ENCODE measurements at regions not wholly inside any gene's neighbourhood (a gene's known extent, or its start where the extent isn't known, plus 50 kb on each side); places are given as distances from the start of the nearest gene placed in this dataset.

- no peak overlapping the region for H3K4me3 ChIP-seq
- no peaks in the 10 kb centered on the region for H3K36me3 ChIP-seq
- no peaks in the 10 kb centered on the region for H3K9me3 ChIP-seq
- H3K4me1 ChIP-seq, result no peaks in the 10 kb centered on the region
- no peak overlapping the region for H3K27ac ChIP-seq
- no peak for DNase-seq (ENCODE audit: extremely low spot score in 2 of 2)
- H3K27me3 ChIP-seq, result no peaks in the 10 kb centered on the region
- intact Hi-C loops (cut with DNase I), result no loop called here
- TF ChIP-seq POLR2AphosphoS5 (IDR thresholded peaks at IDR 0.05; ENCODE audit: insufficient read depth in 1 of 2, low read depth in 1 of 2) (no peak), POLR2A (IDR thresholded peaks at IDR 0.05) (no peak), CTCF (IDR thresholded peaks at IDR 0.05) (no peak)
Measured at GRCh38 chr17:27109346-27109745, 184.6 kb upstream of the WSB1 start.

GRCh38 chr17:27153005-27153404, 140.9 kb upstream of the WSB1 start:
- Histone ChIP-seq H3K27me3 (no peaks in the 10 kb centered on the region), H3K36me3 (no peaks in the 10 kb centered on the region), H3K4me1 (no peaks in the 10 kb centered on the region), H3K9me3 (no peaks in the 10 kb centered on the region), H3K4me3 (no peak overlapping the region), H3K27ac (no peak overlapping the region)
- no peak for DNase-seq (ENCODE audit: extremely low spot score in 2 of 2)
- intact Hi-C loops (cut with DNase I), result no loop called here
- no peak for TF ChIP-seq POLR2AphosphoS5 (IDR thresholded peaks at IDR 0.05; ENCODE audit: insufficient read depth in 1 of 2, low read depth in 1 of 2)
- TF ChIP-seq POLR2A (IDR thresholded peaks at IDR 0.05), result no peak
- TF ChIP-seq CTCF (IDR thresholded peaks at IDR 0.05), result no peak

GRCh38 chr17:27155866-27156265, 138.0 kb upstream of the WSB1 start:
- Histone ChIP-seq H3K4me3 (no peak overlapping the region), H3K4me1 (no peaks in the 10 kb centered on the region), H3K27ac (no peak overlapping the region), H3K36me3 (no peaks in the 10 kb centered on the region), H3K27me3 (no peaks in the 10 kb centered on the region), H3K9me3 (no peaks in the 10 kb centered on the region)
- no peak for TF ChIP-seq POLR2AphosphoS5 (IDR thresholded peaks at IDR 0.05; ENCODE audit: insufficient read depth in 1 of 2, low read depth in 1 of 2)
- no peak for TF ChIP-seq CTCF (IDR thresholded peaks at IDR 0.05)
- TF ChIP-seq POLR2A (IDR thresholded peaks at IDR 0.05), result no peak
- intact Hi-C loops (cut with DNase I), result no loop called here
- DNase-seq (ENCODE audit: extremely low spot score in 2 of 2), result no peak

- intact Hi-C loops (cut with DNase I), result no loop called here
- no peak for DNase-seq (ENCODE audit: extremely low spot score in 2 of 2)
- H3K4me3 ChIP-seq, result no peak overlapping the region
Measured at GRCh38 chr17:27157297-27157696, 136.6 kb upstream of the WSB1 start.

GRCh38 chr17:27157898-27158297, 136.0 kb upstream of the WSB1 start:
- H3K4me3 ChIP-seq, result no peak overlapping the region
- H3K27me3 ChIP-seq, result no peaks in the 10 kb centered on the region
- no peak overlapping the region for H3K27ac ChIP-seq
- intact Hi-C loops (cut with DNase I), result no loop called here
- no peak for DNase-seq (ENCODE audit: extremely low spot score in 2 of 2)
- H3K36me3 ChIP-seq, result no peaks in the 10 kb centered on the region
- no peak for TF ChIP-seq POLR2AphosphoS5 (IDR thresholded peaks at IDR 0.05; ENCODE audit: insufficient read depth in 1 of 2, low read depth in 1 of 2)
- no peak for TF ChIP-seq POLR2A (IDR thresholded peaks at IDR 0.05)
- TF ChIP-seq CTCF (IDR thresholded peaks at IDR 0.05), result no peak
- no peaks in the 10 kb centered on the region for H3K9me3 ChIP-seq
- no peaks in the 10 kb centered on the region for H3K4me1 ChIP-seq

More at GRCh38 chr17:27157297-27157696, 136.6 kb upstream of the WSB1 start:
- Histone ChIP-seq H3K36me3 (no peaks in the 10 kb centered on the region), H3K9me3 (no peaks in the 10 kb centered on the region), H3K27me3 (no peaks in the 10 kb centered on the region), H3K27ac (no peak overlapping the region), H3K4me1 (no peaks in the 10 kb centered on the region)
- TF ChIP-seq POLR2AphosphoS5 (IDR thresholded peaks at IDR 0.05; ENCODE audit: insufficient read depth in 1 of 2, low read depth in 1 of 2) (no peak), CTCF (IDR thresholded peaks at IDR 0.05) (no peak), POLR2A (IDR thresholded peaks at IDR 0.05) (no peak)

Measured in vagina (tissue), 2 donors.